GM13977 (cell line): ENCODE measurements at regions not wholly inside any gene's neighbourhood (a gene's known extent, or its start where the extent isn't known, plus 50 kb on each side); places are given as distances from the start of the nearest gene placed in this dataset.

Source experiments
- DNase-seq: peaks from one replicate; pipeline ENCODE4 v3.0.0; 2012; ENCODE audit warnings: low spot score
- in situ Hi-C: fragments of 300-500 bp; cut with MboI; formaldehyde crosslinking; loops from one replicate; pipeline ENCODE4 v1.12.0; 2022; ENCODE audit warnings: low sequenced_read_pairs, low pct_unique_long_range_greater_than_20kb, mixed read lengths, inconsistent platforms; ENCODE audit not compliant: unreplicated experiment
- TF ChIP-seq, protein P1 (sequence below): IDR thresholded peaks from 2 replicates; pipeline ENCODE4 v1.5.1; 2012; ENCODE audit warnings: mild to moderate bottlenecking, control low read depth; ENCODE audit not compliant: insufficient read depth; ENCODE audit errors: extremely low read depth, missing control alignments

DNA sequence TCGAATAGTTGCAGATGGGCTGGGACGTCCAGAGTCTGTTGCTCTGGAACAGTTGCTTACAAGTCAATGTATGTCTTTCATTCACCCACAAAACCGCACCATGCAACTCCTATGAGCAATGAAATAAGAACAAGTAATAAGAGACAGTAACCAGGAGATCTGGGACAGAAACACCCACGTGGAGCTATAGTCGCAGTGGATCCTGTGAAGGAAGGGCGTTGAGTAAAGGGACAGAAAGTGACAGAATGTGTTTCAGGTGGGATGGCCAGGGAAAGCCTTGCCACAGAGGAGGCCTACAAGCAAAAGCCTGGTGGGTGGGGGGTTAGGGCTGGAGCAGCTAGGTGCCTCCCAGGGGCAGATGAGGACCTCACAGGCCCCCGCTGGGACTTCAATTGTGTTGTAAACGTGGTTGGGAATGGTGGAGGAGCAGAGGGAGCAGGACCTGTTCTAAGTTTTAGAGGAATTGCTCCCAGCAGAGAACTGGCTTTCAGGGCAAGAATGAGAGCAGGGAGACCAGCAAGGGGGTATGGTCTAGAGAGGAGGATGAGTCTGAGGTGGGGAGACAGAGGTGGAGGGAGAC is 86.7 kb upstream of the FZD10 start:
- DNase-seq, result no peak
- TF ChIP-seq, protein P1, sequence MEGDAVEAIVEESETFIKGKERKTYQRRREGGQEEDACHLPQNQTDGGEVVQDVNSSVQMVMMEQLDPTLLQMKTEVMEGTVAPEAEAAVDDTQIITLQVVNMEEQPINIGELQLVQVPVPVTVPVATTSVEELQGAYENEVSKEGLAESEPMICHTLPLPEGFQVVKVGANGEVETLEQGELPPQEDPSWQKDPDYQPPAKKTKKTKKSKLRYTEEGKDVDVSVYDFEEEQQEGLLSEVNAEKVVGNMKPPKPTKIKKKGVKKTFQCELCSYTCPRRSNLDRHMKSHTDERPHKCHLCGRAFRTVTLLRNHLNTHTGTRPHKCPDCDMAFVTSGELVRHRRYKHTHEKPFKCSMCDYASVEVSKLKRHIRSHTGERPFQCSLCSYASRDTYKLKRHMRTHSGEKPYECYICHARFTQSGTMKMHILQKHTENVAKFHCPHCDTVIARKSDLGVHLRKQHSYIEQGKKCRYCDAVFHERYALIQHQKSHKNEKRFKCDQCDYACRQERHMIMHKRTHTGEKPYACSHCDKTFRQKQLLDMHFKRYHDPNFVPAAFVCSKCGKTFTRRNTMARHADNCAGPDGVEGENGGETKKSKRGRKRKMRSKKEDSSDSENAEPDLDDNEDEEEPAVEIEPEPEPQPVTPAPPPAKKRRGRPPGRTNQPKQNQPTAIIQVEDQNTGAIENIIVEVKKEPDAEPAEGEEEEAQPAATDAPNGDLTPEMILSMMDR, result no peak
- in situ Hi-C loops, result no loop called here

DNA sequence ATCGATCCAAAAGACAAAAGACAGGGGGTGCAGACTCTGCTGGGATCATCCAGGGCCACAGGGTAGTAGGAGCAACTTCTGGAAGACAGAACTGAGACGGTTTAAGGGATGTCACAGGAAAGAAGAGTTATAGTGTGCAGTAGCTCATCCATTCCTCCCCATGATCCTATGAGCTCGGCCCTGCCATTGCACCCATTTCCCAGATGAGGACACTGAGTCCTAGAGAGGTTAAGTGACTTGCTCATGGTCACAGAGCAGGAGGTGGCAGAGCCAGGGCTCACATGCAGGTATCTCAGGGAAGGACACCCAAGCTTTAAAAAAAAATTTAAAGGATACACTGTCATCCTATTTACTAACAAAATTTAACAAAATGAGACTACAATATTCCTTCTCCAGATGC is 86.1 kb upstream of the FZD10 start:
- TF ChIP-seq, protein P1, result no peak
- in situ Hi-C loops, result no loop called here
- DNase-seq, result no peak

GRCh38 chr12:130076752-130077151 is 85.5 kb upstream of the FZD10 start:
- DNase-seq, result no peak
- in situ Hi-C loops, result no loop called here
- TF ChIP-seq, protein P1, result no peak

GRCh38 chr12:130078852-130079251 is 83.4 kb upstream of the FZD10 start:
- TF ChIP-seq, protein P1, result no peak
- no peak for DNase-seq
- in situ Hi-C loops, result no loop called here

- in situ Hi-C loops, result no loop called here
- no peak for DNase-seq
Observed at GRCh38 chr12:130079279-130079678, 83.0 kb upstream of the FZD10 start.

DNA sequence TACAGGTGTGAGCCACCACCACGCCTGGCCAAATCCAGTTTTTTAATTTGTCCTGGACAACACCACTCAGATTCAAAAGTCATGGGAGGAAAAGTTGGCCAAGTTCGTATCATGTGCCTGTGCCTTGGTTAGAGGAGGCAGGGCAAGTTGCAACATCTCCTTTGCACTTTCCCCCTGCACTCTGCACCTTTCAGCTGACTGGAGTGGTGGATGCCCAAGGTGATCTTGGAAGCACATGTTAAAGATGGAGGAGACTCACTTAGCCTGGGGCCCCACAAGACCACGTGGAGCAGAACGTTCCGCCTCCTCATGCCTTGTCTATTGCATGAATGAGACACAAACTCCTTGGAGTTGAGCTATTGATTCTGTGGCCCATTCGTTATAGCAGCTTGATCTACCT is 82.1 kb upstream of the FZD10 start:
- TF ChIP-seq, protein P1, result no peak
- in situ Hi-C loops, result no loop called here
- DNase-seq, result no peak

More at GRCh38 chr12:130079279-130079678, 83.0 kb upstream of the FZD10 start:
- TF ChIP-seq, protein P1, result no peak
